H1 (cell line): ENCODE measurements at regions not wholly inside any gene's neighbourhood (a gene's known extent, or its start where the extent isn't known, plus 50 kb on each side); places are given as distances from the start of the nearest gene placed in this dataset.

Source experiments
- CTCF ChIA-PET: fragments of 300-600 bp; sonication (Branson Sonifier 250); formaldehyde crosslinking; loops from one replicate; lab custom pipeline; 2021; ENCODE audit not compliant: partially characterized antibody; lab: Charles Lee
- POLR2A ChIA-PET: fragments of 300-600 bp; sonication (Branson Sonifier 250); formaldehyde crosslinking; loops from one replicate; lab custom pipeline; 2021; ENCODE audit warnings: inconsistent platforms; ENCODE audit not compliant: partially characterized antibody; lab: Charles Lee
- DNase-seq, 2 experiments: peaks; one replicate each; pipeline versions ENCODE4 v3.0.0 to v3.0.0-alpha.2; 2010 to 2022; ENCODE audit warnings: low spot score in 2 of 2, low read depth in 1 of 2, mixed read lengths in 1 of 2
- FAIRE-seq: peaks from 2 replicates; lab custom pipeline; 2011; peaks lifted over from hg19 to GRCh38; lab: Jason Lieb, UNC
- H2AFZ ChIP-seq: 2 replicates; pipeline ENCODE4 v1.8.1; 2012; ENCODE audit warnings: low read length, inconsistent platforms
- H2AK5ac ChIP-seq: 2 replicates; pipeline ENCODE4 v1.6.1; 2013; ENCODE audit warnings: low read depth, low read length
- H2BK120ac ChIP-seq: replicated peaks from 2 replicates; pipeline ENCODE3; 2013; ENCODE audit warnings: low read depth, low read length, inconsistent platforms
- H2BK12ac ChIP-seq: 2 replicates; pipeline ENCODE4 v1.6.1; 2013; ENCODE audit warnings: low read depth, low read length
- H2BK15ac ChIP-seq: 2 replicates; pipeline ENCODE4 v1.6.1; 2013; ENCODE audit warnings: low read length
- H2BK20ac ChIP-seq: 2 replicates; pipeline ENCODE4 v1.6.1; 2013; ENCODE audit warnings: low read length
- H2BK5ac ChIP-seq: 2 replicates; pipeline ENCODE4 v1.6.1; 2013; ENCODE audit warnings: low read depth, low read length
- H3K14ac ChIP-seq: 2 replicates; pipeline ENCODE4 v1.6.1; 2013; ENCODE audit warnings: inconsistent platforms; ENCODE audit not compliant: insufficient read length
- H3K18ac ChIP-seq: 2 replicates; pipeline ENCODE4 v1.6.1; 2013; ENCODE audit warnings: low read length; ENCODE audit errors: extremely low read depth
- H3K23ac ChIP-seq: 2 replicates; pipeline ENCODE4 v1.6.1; 2013; ENCODE audit warnings: inconsistent platforms; ENCODE audit not compliant: insufficient read length
- H3K23me2 ChIP-seq: 2 replicates; pipeline ENCODE4 v1.6.1; 2013; ENCODE audit warnings: low read depth, low read length
- H3K27ac ChIP-seq: 2 replicates; pipeline ENCODE4 v1.6.1; 2011; ENCODE audit warnings: low read depth, low read length, inconsistent platforms
- H3K27me3 ChIP-seq, 4 experiments: replicated peaks in 1 of 4; 1 replicate in 1 of 4; 2 replicates in 3 of 4; pipeline versions ENCODE4 v1.6.1 to v1.8.1; 2011 to 2013; ENCODE audit warnings: low read length in 3 of 4, mild to moderate bottlenecking in 3 of 4, inconsistent platforms in 2 of 4, mixed read lengths in 2 of 4, moderate library complexity in 1 of 4; ENCODE audit not compliant: control insufficient read depth in 3 of 4, insufficient read depth in 3 of 4; ENCODE audit errors: extremely low read depth in 1 of 4
- H3K36me3 ChIP-seq, 4 experiments: 2 replicates each; pipeline versions ENCODE4 v1.6.1 to v1.8.1; 2011 to 2013; ENCODE audit warnings: mild to moderate bottlenecking in 4 of 4, low read length in 3 of 4, moderate library complexity in 2 of 4, control low read depth in 1 of 4, inconsistent platforms in 1 of 4; ENCODE audit not compliant: insufficient read depth in 4 of 4, control insufficient read depth in 2 of 4
- H3K4ac ChIP-seq: replicated peaks from 2 replicates; pipeline ENCODE3; 2013; ENCODE audit warnings: low read length, low read depth, mixed read lengths, inconsistent platforms; ENCODE audit not compliant: insufficient read length
- H3K4me1 ChIP-seq, 4 experiments: replicated peaks in 1 of 4; 1 replicate in 1 of 4; 2 replicates in 3 of 4; pipeline versions ENCODE4 v1.6.1 to v1.8.1; 2011 to 2013; ENCODE audit warnings: low read length in 3 of 4, inconsistent platforms in 2 of 4, mixed read lengths in 1 of 4; ENCODE audit not compliant: insufficient read depth in 4 of 4, control insufficient read depth in 3 of 4
- H3K4me2 ChIP-seq, 2 experiments: 2 replicates each; pipeline versions ENCODE4 v1.6.1 to v1.8.1; 2011 to 2013; ENCODE audit warnings: low read depth in 2 of 2, low read length in 2 of 2, control low read depth in 1 of 2, inconsistent platforms in 1 of 2, mild to moderate bottlenecking in 1 of 2; ENCODE audit not compliant: insufficient read depth in 1 of 2
- H3K4me3 ChIP-seq, 4 experiments: fragments of 200-600, 300-600 bp in 1 of 4; sonication (generic), shearing (Covaris generic), sonication (Bioruptor Twin) in 1 of 4; 2 replicates each; pipeline versions ENCODE4 v1.5.1 to v1.8.1; 2011 to 2016; ENCODE audit warnings: low read length in 4 of 4, low read depth in 3 of 4, control low read depth in 2 of 4, inconsistent platforms in 2 of 4, mild to moderate bottlenecking in 2 of 4, mixed read lengths in 1 of 4, moderate library complexity in 1 of 4; ENCODE audit not compliant: insufficient read depth in 2 of 4; ENCODE audit errors: extremely low read depth in 1 of 4
- H3K56ac ChIP-seq: replicated peaks from 2 replicates; pipeline ENCODE3; 2013; ENCODE audit warnings: low read depth, mild to moderate bottlenecking, mixed read lengths, low read length, inconsistent platforms; ENCODE audit not compliant: insufficient read length
- H3K79me1 ChIP-seq: 2 replicates; pipeline ENCODE4 v1.6.1; 2013; ENCODE audit warnings: low read depth, low read length, control low read depth
- H3K79me2 ChIP-seq, 2 experiments: 2 replicates each; pipeline versions ENCODE4 v1.6.1 to v1.8.1; 2012 to 2013; ENCODE audit warnings: low read length in 2 of 2, mild to moderate bottlenecking in 2 of 2, inconsistent platforms in 1 of 2; ENCODE audit not compliant: insufficient read depth in 2 of 2, control insufficient read depth in 1 of 2
- H3K9ac ChIP-seq, 4 experiments: replicated peaks in 1 of 4; 1 replicate in 1 of 4; 2 replicates in 3 of 4; pipeline versions ENCODE4 v1.6.1 to v1.8.1; 2011 to 2013; ENCODE audit warnings: low read depth in 3 of 4, low read length in 3 of 4, control low read depth in 2 of 4, mild to moderate bottlenecking in 2 of 4, moderate library complexity in 2 of 4, inconsistent platforms in 1 of 4; ENCODE audit errors: extremely low read depth in 1 of 4
- H3K9me3 ChIP-seq, 2 experiments: 2 replicates each; pipeline versions ENCODE4 v1.6.1 to v1.8.1; 2012 to 2013; ENCODE audit warnings: mild to moderate bottlenecking in 2 of 2, moderate library complexity in 2 of 2, control low read depth in 1 of 2, inconsistent platforms in 1 of 2, low read depth in 1 of 2, low read length in 1 of 2, mixed read lengths in 1 of 2; ENCODE audit not compliant: insufficient read depth in 2 of 2
- H4K20me1 ChIP-seq, 2 experiments: replicated peaks in 1 of 2; 2 replicates each; pipeline versions ENCODE3 to v1.8.1; 2011 to 2013; ENCODE audit warnings: inconsistent platforms in 2 of 2, low read length in 2 of 2, mild to moderate bottlenecking in 1 of 2; ENCODE audit not compliant: insufficient read depth in 2 of 2, control insufficient read depth in 1 of 2
- H4K5ac ChIP-seq: 2 replicates; pipeline ENCODE4 v1.6.1; 2013; ENCODE audit warnings: low read length, low read depth, mixed read lengths, inconsistent platforms; ENCODE audit not compliant: insufficient read length
- H4K8ac ChIP-seq: 2 replicates; pipeline ENCODE4 v1.8.0; 2013; ENCODE audit warnings: mild to moderate bottlenecking, moderate library complexity, low read length, inconsistent platforms; ENCODE audit not compliant: insufficient read depth; ENCODE audit errors: extremely low read depth
- H4K91ac ChIP-seq: replicated peaks from 2 replicates; pipeline ENCODE3; 2013; ENCODE audit warnings: low read length, mixed read lengths, inconsistent platforms; ENCODE audit not compliant: insufficient read length
- BACH1 ChIP-seq: IDR thresholded peaks from 2 replicates; pipeline ENCODE4 v1.6.1; 2012; ENCODE audit warnings: low read length, improper control_type of control experiment
- CBX8 ChIP-seq: fragments of 300-800, 300-1000 bp; sonication (generic); IDR thresholded peaks from 2 replicates; pipeline ENCODE4 v1.7.1; 2016; ENCODE audit warnings: low read depth, low read length, borderline replicate concordance
- CHD2 ChIP-seq: IDR thresholded peaks from 2 replicates; pipeline ENCODE4 v1.6.1; 2012; ENCODE audit warnings: low read length, improper control_type of control experiment
- EGR1 ChIP-seq: IDR thresholded peaks from 2 replicates; pipeline ENCODE4 v1.6.1; 2011; ENCODE audit warnings: low read depth, low read length, borderline replicate concordance
- EP300 ChIP-seq, 2 experiments: IDR thresholded peaks; 1 replicate in 1 of 2; 2 replicates in 1 of 2; pipeline ENCODE4 v1.6.1; 2011 to 2012; ENCODE audit warnings: low read depth in 2 of 2, low read length in 2 of 2, mild to moderate bottlenecking in 2 of 2, borderline replicate concordance in 1 of 2, inconsistent platforms in 1 of 2, moderate library complexity in 1 of 2
- EZH2 ChIP-seq: fragments of 200-600 bp; sonication (generic); IDR thresholded peaks from 2 replicates; pipeline ENCODE4 v1.7.1; 2012; ENCODE audit warnings: low read depth, mild to moderate bottlenecking, moderate library complexity, low read length, inconsistent platforms; ENCODE audit not compliant: severe bottlenecking
- HDAC2 ChIP-seq, 2 experiments: fragments of 300-600 bp in 1 of 2; sonication (generic) in 1 of 2; IDR thresholded peaks; 2 replicates each; pipeline ENCODE4 v1.6.1; 2011 to 2012; ENCODE audit warnings: low read depth in 2 of 2, low read length in 2 of 2, mild to moderate bottlenecking in 2 of 2, moderate library complexity in 2 of 2, borderline replicate concordance in 1 of 2, inconsistent platforms in 1 of 2
- JUN ChIP-seq: IDR thresholded peaks from 2 replicates; pipeline ENCODE4 v1.6.1; 2011; ENCODE audit warnings: low read depth, mild to moderate bottlenecking, improper control_type of control experiment, low read length
- JUND ChIP-seq: IDR thresholded peaks from 2 replicates; pipeline ENCODE4 v1.6.1; 2011; ENCODE audit warnings: mild to moderate bottlenecking, improper control_type of control experiment, low read length
- KDM5A ChIP-seq: fragments of 200-600 bp; IDR thresholded peaks from 2 replicates; pipeline ENCODE4 v1.7.1; 2012; ENCODE audit warnings: mild to moderate bottlenecking, low read length, inconsistent platforms, mixed read lengths
- SP4 ChIP-seq: IDR thresholded peaks from 2 replicates; pipeline ENCODE4 v1.6.1; 2012; ENCODE audit warnings: low read length, inconsistent platforms
- WGBS, 2 experiments: shearing (Covaris generic) in 1 of 2; methylation state at CpG; one replicate each; pipeline versions ENCODE4 v1.1.6 to v1.1.7; 2013 to 2015; ENCODE audit warnings: low lambda C conversion rate in 2 of 2, mixed read lengths in 2 of 2, inconsistent platforms in 1 of 2, low coverage in 1 of 2, missing lambda C conversion rate in 1 of 2; ENCODE audit not compliant: insufficient replicate concordance in 2 of 2, insufficient coverage in 1 of 2, insufficient read length in 1 of 2; ENCODE audit errors: extremely low coverage in 1 of 2, missing lambda C conversion rate in 1 of 2; 5-methylcytosine and 5-hydroxymethylcytosine counted together
- TF ChIP-seq, protein P1 (sequence below), 3 experiments: IDR thresholded peaks; 1 replicate in 2 of 3; 2 replicates in 1 of 3; pipeline versions ENCODE4 v1.5.1 to v1.6.1; 2011; ENCODE audit warnings: low read length in 3 of 3, mild to moderate bottlenecking in 3 of 3, inconsistent platforms in 2 of 3, low read depth in 1 of 3, moderate library complexity in 1 of 3; ENCODE audit not compliant: insufficient read depth in 1 of 3; ENCODE audit errors: control extremely low read depth in 1 of 3

DNA sequence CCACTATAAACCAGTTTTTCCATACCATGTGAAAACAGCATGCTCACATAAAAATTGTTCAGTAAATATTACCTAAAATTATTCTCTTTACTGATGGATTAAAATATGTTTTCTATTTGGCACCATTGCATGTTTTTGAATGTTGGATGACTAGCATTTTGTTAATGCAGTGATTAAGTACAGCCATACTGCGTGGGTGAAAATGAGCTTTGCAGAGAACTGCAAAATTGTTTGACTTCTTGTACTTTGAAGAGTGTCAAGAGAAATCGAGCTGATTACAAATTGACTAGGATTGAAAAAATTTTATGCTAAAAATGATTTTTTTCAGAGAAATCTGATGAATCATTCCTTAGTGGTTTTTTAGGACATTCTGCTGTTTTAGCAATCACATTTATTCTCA is 452.9 kb downstream of the RPL10L start:
- no peak for DNase-seq
- TF ChIP-seq CHD2 = no peak
- TF ChIP-seq SP4 = no peak
- no peak for TF ChIP-seq EP300 (IDR thresholded peaks at IDR 0.05; ENCODE audit: borderline replicate concordance in 1 of 2, low read depth in 2 of 2, low read length in 2 of 2)
- no peak for TF ChIP-seq JUN
- TF ChIP-seq BACH1 = no peak
- TF ChIP-seq KDM5A = no peak
- TF ChIP-seq JUND = no peak
- no peak for TF ChIP-seq EGR1
- no peak for TF ChIP-seq CBX8
- TF ChIP-seq, protein P1, sequence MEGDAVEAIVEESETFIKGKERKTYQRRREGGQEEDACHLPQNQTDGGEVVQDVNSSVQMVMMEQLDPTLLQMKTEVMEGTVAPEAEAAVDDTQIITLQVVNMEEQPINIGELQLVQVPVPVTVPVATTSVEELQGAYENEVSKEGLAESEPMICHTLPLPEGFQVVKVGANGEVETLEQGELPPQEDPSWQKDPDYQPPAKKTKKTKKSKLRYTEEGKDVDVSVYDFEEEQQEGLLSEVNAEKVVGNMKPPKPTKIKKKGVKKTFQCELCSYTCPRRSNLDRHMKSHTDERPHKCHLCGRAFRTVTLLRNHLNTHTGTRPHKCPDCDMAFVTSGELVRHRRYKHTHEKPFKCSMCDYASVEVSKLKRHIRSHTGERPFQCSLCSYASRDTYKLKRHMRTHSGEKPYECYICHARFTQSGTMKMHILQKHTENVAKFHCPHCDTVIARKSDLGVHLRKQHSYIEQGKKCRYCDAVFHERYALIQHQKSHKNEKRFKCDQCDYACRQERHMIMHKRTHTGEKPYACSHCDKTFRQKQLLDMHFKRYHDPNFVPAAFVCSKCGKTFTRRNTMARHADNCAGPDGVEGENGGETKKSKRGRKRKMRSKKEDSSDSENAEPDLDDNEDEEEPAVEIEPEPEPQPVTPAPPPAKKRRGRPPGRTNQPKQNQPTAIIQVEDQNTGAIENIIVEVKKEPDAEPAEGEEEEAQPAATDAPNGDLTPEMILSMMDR (IDR thresholded peaks at IDR 0.05; ENCODE audit: control extremely low read depth in 1 of 3, insufficient read depth in 1 of 3, low read depth in 1 of 3, low read length in 3 of 3) = no peak
- TF ChIP-seq HDAC2 (IDR thresholded peaks at IDR 0.05; ENCODE audit: borderline replicate concordance in 1 of 2, low read depth in 2 of 2, low read length in 2 of 2) = no peak
- no peak for TF ChIP-seq EZH2

More for the DNA sequence above, 452.9 kb downstream of the RPL10L start:
- Histone ChIP-seq H2BK12ac (no peak overlapping the region), H2BK5ac (no peak overlapping the region), H3K23me2 (no peaks in the 10 kb centered on the region), H3K79me2 (no peaks in the 10 kb centered on the region), H4K8ac (no peak overlapping the region), H3K56ac (no peak overlapping the region), H3K4me2 (no peak overlapping the region), H3K4me1 (no peaks in the 10 kb centered on the region; a peak in 1 of 7 replicates), H4K91ac (no peak overlapping the region), H2BK20ac (no peak overlapping the region), H3K14ac (no peak overlapping the region), H2BK120ac (no peak overlapping the region), H2AK5ac (no peak overlapping the region), H3K18ac (no peak overlapping the region), H3K9ac (no peak overlapping the region), H3K4me3 (no peak overlapping the region), H3K79me1 (no peaks in the 10 kb centered on the region), H4K5ac (no peak overlapping the region), H3K36me3 (no peaks in the 10 kb centered on the region), H4K20me1 (no peaks in the 10 kb centered on the region), H2AFZ (no peak overlapping the region), H3K27me3 (peaks cover 0 to 1% (median 0%) of the 10 kb centered on the region in 4 experiments; a peak in 1 of 7 replicates), H3K4ac (no peak overlapping the region), H3K23ac (no peak overlapping the region), H3K27ac (no peak overlapping the region), H3K9me3 (no peaks in the 10 kb centered on the region), H2BK15ac (no peak overlapping the region)
- CTCF ChIA-PET = interaction anchor here (0.6 kb wide), 1 partner anchor 369 kb away, joined by 3 read pairs; no protein-coding TSS in a partner anchor
- POLR2A ChIA-PET = no interaction called here
- 91% methylated on average over 2 of the region's 2 CpGs; no CpG with 5 or more reads in 1 of the 2 experiments for WGBS, 2 experiments
- FAIRE-seq = no peak
